ENCODE measurements at regions not wholly inside any gene's neighbourhood (a gene's known extent, or its start where the extent isn't known, plus 50 kb on each side); places are given as distances from the start of the nearest gene placed in this dataset.

DNA sequence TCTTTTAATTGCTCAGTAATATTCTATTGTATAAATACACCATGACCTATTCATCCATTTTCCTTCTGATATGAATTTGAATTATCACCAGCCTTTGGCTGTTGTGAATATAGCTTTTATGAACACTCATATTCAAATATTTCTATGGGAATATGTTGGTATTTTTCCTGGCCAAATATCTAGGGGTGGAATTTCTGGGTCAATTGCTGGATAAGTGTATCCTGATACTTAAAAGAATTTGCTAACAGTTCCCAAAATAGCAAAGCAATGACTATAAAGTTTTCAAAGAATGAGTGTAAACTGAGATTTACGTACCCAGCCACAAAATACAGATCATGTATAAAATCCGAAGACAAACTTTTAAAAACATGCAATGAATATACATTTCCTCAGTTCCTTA, 148.7 kb upstream of the CLEC14A start:
- TF ChIP-seq, protein P1, sequence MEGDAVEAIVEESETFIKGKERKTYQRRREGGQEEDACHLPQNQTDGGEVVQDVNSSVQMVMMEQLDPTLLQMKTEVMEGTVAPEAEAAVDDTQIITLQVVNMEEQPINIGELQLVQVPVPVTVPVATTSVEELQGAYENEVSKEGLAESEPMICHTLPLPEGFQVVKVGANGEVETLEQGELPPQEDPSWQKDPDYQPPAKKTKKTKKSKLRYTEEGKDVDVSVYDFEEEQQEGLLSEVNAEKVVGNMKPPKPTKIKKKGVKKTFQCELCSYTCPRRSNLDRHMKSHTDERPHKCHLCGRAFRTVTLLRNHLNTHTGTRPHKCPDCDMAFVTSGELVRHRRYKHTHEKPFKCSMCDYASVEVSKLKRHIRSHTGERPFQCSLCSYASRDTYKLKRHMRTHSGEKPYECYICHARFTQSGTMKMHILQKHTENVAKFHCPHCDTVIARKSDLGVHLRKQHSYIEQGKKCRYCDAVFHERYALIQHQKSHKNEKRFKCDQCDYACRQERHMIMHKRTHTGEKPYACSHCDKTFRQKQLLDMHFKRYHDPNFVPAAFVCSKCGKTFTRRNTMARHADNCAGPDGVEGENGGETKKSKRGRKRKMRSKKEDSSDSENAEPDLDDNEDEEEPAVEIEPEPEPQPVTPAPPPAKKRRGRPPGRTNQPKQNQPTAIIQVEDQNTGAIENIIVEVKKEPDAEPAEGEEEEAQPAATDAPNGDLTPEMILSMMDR (IDR thresholded peaks at IDR 0.05), result no peak
- TF ChIP-seq ZFX (IDR thresholded peaks at IDR 0.05; ENCODE audit: borderline replicate concordance), result no peak

Data from 22Rv1 (cell line).